DMS79 treated with DMSO at 0.1 percent for 48 hours (cell line): ENCODE measurements at regions not wholly inside any gene's neighbourhood (a gene's known extent, or its start where the extent isn't known, plus 50 kb on each side); places are given as distances from the start of the nearest gene placed in this dataset.

ENCODE experiments used
- DNase-seq: peaks from one replicate; lab custom pipeline; 2025; lab: John Stamatoyannopoulos, UW

DNA sequence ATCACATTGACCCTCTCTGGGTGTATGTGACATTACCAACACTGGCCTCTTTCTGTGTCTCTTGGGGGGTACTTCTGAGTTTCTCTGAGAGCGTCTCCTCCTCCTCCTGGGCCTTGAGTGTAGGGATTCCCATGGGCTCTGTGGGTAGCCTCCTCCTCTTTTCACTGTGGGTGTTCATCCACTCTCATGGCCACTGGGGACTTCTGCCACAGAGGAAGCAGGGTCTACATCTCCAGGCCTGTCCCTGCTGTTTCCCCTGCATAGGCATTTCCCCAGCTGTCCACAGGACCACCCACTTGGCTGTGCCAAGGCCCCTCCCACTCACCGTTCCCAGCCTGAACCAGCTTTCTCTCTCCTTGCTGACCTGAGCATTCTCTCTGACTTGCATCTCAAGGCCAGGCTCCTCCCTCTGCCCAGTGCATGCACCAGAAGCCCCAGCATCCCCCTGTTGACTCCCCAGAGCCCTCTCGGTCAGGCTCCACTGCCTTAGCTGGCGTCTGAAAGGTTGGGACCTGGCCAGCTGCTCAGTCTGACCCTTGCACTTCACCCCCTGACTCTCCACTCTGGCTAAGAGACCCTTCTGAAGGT is 487.6 kb downstream of the GLRX3 start:
- peak; percentile 46 for DNase-seq

DNA sequence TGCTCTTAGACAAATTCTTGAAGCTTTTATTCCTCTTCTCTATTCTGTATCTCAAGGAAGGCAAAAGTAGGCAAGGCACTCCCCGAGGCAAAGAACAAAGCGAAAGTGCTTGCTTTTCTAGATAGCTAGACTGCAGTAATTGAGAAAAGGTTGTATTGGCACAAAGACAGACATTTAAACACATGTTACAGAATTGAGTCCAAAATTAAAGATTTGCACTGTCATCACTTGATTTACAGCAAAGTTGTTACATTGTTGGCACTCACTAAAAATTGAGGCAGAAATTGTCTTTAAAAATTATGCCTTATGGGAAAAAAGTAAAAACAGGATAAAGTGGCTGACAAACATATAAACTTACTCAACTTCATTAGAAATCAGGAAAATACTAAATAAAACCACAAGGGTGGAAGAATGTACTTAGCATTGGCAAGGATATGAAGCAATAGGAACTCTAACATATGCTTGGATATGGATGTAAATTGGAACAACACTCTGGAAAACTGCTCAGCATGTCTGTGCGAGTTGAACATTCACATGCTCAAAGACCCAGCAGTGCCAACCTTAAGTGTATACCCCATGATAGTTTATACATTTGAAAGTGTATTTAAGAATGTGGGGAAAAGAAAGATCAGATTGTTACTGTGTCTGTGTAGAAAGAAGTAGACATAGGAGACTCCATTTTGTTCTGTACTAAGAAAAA is 491.3 kb downstream of the GLRX3 start:
- DNase-seq = no peak

DNA sequence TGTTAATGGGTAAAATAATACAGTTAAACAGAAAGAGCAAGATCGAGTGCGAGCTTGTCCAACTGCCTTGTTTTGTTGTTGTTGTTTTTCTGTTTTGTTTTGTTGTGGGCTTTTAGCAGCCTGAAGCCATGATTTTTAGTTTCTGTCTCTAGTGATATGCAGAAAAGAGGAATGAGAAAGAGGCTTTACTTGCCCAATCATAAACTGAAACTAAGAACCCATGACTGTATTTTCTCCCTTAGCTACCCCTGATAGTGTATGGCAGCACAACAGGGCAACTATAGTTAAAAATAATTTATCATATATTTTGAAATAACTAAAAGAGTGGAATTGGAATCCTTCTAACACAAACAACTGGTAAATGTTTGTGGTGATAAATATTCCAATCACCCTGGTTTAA is 493.9 kb downstream of the GLRX3 start:
- DNase-seq = no peak

DNA sequence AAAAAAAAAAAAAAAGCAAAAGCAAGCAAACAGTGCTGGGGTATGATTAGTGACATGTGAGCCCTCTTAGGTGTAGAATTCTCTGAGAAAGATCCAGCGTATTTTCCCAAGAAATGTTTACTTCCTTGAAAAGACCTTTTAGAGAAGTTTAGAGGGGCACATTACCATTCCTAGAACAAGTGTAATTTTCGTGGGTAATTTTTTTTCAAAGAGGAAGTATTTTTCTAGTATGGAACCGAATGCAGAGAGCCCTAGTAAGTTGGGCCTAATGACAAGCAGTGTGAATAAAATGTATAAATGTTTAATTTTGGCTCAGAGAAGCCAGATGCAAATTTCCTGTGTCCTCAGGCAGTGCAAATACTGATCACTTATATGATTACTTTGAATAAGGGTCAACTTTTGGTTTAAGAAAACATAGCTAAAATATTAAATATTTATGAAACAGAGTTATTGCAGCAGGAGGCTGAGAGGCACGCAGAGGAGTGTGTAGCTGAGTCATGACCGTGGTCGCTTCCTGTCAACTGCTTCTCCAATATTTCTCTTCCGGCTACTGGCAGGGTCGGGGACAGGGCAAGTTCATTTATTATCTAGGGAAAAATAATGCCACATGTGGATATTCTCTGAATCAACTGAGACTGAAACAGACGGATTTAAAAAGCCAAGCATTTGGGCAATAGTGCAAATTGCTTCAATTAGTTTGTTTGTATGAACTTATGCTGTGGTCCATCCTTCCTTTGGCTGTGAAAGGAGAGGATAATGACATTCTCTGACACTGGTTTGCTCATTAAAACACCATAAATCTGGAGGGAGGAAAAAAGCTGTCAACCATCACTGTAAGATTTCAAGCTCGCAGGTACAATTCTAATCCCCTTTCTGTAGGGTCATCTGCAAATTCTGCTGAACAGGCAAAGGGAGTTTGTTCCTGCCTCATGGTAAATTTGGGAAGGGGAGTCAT is 495.2 kb downstream of the GLRX3 start:
- DNase-seq = no peak

DNA sequence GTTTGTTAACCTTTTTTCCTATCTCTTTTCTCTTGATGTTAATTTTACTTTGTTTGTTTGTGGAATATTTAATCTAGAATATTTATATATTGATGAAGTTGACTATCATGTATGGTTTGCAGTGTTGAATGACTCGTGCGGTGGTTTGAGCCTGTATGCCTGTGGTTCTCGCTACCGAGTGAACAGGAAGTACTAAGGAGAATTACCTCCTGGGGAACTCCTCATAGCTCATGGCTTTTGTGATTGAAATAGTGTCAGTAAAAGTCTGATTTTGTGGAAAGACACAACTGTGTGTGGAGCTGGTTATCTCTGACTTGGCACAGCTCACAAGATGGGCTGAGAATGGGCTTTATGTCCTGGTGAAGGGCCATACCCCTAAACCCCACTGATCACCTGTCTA is 498.6 kb downstream of the GLRX3 start:
- DNase-seq = no peak

DNA sequence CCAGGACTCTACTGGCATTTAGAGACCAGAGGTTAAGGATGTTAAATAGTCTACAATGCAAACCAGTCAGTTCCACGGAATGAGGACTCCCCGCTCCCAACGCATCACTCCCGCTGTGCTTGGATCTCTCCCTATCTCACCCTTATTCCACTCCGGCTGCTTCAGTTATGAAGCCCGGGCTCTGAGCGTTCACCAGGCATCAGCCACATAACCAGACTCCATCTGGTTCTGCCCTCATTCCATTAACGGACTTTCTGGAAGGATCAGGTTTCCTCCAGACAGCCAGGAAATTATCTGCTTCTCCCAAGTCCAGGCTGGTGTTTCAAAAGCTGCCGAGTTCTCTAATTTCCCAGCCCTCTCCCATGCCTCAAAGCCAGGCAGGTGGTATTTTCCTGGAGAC is 499.3 kb downstream of the GLRX3 start:
- DNase-seq = peak; percentile 3

DNA sequence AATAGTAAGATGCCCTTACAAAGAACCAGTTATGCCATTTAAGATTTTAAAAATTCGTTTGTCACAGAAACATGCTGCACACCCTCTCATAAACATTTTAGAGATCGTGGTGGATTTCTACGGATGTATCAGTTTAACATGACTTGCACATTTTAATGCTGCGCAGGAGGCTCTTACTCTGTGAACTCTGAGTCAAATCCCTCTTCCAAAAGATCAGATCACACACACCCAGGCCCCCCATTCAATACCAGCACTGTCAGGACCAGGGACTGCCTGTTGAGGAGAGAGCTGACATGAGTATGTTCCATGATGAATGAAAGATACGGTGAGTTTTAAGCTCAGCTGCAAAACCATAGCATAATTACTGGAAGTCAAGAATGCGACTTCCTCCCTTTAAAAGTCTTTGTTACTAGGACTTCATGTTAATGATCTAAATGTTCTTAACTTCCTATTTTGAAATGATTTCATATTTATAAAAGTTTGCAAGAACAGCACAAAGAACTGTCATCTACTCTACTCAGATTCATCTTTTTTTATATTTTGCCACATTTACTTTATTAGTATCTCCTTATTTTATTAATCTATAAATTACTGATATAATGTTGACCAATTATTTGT is 500.2 kb downstream of the GLRX3 start:
- no peak for DNase-seq

DNA sequence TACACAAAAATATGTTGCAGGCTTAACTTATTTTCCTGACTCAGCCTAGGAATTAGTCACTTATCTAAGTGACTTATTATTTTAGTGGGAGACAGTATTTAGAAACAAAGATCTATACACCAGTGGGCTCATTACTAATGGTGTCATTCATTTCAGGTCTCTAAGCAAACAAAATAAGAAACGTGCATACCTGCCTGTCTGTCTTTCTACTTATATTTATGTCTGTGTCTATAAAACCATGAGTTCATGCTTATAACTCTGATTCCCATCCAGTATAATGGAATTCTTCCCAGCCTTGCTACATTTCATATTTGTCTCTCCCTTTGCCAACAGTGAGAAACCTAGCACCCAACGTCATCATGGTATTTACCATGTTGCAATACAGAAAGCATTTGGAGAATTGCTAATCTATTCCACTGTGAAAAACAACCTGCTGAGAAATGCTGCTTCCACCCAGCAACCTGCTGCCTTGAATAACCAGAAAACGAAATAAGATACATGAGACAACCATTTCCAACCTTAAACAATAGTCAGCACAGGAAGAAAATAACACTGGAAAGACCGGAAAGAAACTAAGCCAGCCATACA is 501.0 kb downstream of the GLRX3 start:
- no peak for DNase-seq

DNA sequence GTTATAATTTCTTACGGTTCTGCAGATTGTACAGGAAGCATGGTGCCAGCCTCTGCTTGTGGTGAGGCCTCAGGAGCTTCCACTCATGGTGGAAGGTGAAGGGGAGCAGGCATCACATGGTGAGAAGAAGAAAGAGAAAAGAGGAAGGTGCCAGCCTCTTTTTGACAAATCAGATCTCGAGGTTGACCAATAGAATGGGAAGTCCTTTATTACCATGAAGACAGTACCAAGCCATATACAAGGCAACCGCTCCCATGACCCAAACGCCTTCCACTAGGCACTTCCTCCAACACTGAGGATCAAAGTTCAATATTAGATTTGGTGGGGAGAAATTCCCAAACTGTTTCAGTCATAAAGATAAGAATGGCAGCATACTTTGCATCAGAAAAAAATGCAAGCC is 502.8 kb downstream of the GLRX3 start:
- DNase-seq = no peak

DNA sequence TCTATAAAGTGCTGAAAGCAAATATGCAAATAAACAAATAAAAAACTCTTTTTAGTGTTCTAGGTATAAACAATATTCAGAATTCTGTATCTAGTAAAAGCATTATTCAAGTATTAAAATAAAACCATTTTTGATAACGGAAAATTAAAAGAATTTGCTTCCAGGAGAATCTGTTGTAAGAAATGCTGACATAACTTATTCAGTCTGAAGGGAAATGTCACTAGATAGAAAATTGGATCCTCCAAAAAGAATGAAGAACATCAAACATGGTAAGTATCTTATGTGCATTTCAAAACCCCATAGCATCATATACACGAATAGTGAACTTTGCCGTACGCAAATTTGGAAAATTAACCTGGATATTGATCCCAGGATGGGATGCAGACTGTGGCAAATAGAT is 506.7 kb downstream of the GLRX3 start:
- no peak for DNase-seq

DNA sequence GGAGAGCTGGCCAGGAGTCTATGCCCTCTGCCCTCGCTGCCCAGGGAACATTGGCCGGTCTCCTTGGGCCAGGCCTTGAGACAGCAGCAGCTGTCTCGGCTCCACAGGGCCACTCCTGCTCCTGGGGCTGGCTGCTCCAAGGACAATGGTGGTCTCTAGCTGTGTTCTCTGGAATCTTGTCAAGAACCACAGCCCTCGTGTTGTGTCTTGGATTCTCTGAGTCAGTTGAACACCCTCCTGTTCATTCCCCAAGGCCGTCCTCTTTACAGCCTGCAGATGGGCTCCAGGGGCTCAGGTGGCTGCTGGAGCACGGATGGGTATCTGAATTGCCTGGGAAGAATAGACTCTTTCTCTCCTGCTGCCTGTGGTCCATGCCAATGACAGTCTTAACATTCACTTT is 511.1 kb downstream of the GLRX3 start:
- DNase-seq = no peak

DNA sequence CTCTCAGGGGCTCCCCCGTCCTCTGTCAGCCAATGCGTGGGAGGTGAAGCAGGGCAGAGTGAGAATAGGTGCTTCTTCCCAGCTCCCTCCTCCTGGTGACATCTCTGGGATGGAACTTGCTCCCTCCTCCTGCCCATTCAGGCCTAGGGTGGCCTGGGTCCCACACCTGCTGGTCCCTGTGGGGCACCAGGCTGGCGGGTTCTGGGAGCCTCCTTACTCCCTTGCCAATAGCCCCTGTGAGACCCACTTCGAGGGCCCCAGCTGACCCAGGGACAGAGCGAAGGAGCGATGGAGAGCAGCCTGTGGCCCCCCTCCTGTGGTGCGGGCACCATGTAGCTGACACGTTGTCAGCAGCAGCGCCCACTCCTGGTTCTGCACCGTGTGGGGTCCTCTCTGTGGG is 512.6 kb downstream of the GLRX3 start:
- no peak for DNase-seq

DNA sequence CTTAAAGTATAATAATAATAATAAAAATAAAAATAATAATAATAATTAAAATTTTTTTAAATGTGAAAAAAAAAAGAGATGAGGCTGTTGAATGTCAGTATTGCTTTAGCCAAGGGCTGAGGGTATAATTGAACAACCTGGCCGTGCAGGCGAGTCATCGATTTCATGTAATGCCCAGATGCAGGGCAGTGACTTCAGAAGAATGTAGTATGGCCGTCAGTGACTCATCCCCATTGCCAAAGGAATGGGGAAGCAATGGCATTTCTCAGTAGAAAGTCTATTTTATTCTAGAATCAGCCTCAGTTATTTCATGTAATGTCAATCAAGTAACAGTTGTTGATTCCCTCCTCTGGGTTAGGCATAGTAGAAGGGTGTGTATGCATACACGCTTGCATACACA is 516.4 kb downstream of the GLRX3 start:
- DNase-seq = no peak

DNA sequence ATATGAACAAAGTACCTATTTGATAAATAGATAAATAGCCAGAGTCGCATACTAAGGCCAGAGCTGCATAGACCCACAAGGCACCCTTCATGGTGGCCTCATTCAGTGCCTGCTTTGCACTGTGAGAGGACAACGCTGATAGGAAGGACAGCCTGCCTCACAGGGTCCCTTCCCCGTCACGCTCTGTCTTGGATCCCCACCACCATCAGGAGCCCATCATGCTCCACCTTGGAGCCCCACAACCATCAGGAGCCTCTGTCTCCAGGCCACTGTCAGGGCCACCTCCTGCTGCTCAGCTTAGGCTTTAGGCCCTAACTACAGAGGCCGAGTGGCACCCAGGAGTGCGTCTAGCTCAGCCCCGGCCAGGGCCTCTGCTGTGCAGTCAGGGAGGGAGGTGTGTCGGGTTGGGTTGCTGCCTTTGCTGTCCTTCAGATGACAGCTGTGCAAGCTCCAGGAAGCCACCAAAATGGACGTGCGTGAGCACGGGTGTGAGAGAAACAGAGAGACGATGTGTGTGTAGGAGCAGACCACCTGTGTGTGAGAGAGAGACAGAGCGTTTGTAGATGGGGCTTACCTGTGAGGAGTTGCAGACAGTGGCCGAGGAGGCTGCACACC is 516.9 kb downstream of the GLRX3 start:
- DNase-seq = no peak

DNA sequence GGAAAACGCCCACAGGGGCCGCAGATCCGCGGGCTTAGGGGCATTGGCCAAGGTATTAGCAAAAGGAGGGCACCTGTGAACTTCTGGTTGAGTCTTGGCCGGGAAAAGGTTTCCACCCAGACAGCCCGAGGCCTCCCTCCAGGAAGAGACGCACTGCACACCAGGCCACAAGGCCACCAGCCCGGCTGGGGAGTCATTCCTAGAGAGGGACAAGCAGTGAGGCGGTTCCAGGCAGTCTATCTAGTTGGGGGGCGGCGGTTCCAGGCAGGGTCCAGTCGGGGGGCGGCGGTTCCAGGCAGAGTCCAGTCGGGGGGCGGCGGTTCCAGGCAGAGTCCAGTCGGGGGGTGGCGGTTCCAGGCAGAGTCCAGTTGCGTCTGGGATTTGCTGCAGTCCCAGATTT is 518.5 kb downstream of the GLRX3 start:
- no peak for DNase-seq

DNA sequence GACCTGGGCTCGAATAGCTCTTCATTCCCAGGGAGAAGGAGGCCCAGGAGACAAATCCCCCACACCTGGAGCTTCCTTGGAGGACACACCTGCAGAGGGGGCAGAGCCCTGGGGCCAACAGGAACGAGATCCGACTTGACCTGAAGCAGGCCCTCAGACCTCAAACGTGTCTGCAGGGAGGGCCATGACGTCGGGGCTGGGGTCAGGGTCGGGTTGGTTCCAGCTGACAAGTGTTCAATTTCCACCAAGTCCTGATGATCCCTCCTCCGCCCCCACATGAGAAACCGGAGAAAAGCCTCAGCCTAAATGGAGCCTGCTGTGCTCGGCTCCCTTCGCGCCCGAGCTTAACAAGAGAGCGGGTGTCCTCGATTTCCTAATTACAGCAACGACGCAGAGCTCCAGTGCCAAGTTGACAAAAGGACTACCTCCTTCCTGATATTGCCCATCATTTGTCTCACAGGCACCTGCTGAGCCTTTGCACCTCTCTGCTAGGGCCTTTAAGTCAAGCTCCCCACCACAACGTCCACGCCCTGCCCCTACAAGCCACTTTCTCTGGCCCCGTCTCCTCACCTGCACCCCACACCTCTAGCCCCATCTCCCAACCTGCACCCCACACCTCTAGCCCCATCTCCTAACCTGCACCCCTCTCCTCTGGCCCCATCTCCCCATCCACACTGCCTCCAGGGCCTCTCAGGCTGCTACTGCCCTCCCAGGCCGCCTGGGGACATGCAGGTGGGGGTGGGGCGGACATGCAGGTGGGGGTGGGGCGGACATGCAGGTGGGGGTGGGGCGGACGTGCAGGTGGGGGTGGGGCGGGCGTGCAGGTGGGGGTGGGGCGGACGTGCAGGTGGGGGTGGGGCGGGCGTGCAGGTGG is 519.4 kb downstream of the GLRX3 start:
- no peak for DNase-seq

DNA sequence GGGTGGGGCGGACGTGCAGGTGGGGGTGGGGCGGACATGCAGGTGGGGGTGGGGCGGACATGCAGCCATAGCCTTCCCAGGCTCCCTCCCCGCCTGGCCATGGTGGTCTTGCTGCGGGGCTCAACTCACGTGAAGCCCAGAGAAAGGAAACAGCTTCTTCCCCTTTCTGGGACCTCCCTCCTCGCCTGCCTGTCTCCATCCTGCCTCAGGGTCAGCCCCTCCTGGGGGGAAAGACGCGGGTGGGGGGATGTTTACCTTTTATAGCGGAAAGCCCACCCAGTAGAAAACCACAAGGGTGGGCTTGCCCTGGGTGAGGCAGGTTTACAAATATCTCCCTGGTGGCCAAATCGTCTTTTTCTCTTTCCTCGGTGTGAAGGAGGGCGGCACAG is 520.0 kb downstream of the GLRX3 start:
- DNase-seq = no peak

DNA sequence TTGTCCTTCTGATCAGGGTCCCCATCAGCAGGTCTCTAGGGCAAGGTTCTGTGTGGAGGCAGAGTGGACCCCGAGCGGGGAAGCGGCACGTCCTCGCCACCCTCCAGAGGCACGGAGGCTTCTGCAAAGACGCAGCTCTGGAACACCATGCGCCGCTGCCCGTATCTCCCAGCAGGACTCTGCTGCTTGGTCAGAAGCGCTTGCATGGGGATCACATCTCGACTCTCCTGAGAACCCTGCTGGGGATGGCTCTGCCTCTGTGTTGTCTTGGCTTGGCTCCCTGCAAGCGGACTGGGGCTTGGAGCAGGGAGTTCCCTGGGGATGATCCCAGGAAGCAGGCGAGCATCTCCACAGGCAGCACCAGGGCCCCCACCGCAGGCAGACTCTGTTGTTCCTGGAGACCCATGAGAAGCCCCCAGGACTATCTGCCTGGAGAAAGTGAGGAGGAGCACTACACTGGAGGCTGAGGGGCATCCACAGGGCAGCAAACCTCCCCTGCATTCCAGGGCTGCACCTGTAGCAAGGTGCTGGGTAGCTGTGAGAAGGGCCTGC is 520.5 kb downstream of the GLRX3 start:
- no peak for DNase-seq

DNA sequence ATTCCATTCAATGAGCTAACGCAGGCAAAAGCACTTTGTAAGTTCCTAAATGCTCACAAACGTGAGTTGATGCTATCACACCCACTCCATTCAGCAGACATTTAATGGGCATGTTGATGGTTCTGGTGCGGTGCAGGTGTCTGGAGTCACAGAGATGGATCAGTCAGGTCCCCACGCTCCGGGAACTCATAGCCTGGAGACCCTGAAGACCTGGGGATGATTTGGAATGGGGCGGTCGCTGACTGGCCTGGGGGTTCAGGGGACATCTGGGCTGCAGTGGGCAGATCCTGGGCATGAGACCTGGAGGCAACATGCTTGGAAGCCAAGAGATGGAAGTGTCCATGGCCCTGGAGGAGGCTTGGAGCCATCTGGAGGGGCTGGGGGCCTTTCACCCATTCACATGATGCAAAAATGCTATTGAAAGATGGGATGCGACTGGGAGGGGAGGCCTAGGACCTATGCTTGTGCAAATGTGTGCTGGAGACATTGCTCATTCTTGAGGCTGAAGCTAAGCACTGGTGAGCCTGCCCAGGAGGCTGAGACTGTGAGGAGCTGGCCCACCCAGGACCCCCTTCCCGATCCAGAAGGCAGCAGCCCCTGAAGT is 522.6 kb downstream of the GLRX3 start:
- no peak for DNase-seq

DNA sequence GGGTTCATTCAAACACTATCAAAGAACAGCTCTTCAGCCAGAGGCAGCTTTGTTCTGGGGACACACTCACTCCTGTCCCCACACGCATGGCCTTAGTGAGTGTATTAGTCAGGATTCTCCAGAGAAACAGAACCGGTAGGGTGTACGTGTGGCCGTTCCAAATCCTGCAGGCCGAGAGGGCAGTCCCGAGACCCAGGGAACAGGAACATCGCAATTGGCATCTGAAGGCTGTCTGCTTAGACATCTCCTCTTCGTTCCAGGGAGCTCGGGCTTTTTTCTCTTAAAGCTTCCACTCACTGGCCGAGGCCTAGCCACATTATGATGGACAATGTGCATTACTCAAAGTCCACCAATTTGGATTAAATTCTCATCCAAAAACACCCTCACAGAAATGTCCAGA is 523.3 kb downstream of the GLRX3 start:
- no peak for DNase-seq
